Superior temporal gyrus (tissue), 1 donor: ENCODE measurements at regions not wholly inside any gene's neighbourhood (a gene's known extent, or its start where the extent isn't known, plus 50 kb on each side); places are given as distances from the start of the nearest gene placed in this dataset.

Source experiments
- DNase-seq: peaks from one replicate; pipeline ENCODE4 v3.0.0-alpha.2; 2016; ENCODE audit errors: extremely low spot score

DNA sequence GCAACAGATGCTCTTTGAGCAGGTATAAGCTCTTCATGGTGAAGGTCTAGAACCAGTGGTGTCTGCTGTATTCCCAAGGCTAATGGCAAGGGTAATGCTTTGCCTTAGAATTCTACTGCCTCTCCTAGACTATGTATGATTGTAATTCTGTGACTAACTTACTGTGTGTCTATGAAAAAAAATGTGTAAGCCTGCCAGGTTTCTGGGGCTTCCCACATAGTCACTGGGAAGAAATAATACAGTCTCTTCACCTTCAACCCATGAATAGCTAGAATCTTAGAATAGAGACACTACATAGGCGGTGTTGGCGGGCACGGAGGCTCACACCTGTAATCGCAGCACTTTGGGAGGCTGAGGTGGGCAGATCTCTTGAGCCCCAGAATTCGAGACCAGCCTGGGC lies 84.1 kb downstream of the C11orf91 start:
- no peak for DNase-seq

DNA sequence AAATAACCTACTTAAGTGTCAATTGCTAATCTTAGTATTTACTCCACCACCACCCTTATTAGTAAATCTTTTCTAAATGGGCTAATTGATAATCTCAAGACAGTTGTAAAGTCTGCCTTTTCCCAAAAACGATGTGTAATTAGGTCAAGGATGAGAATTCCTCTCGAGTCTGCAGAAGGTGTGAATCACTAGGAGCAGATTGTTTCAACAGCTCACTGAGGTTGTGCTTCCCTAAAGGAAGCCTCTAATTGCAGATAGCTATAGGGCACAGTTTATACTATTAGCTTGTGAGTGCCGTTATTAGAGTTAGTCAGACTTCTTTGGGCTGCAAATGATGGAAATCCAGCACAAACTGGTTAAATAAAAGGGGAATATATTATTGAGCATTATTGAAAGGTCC lies 84.9 kb downstream of the C11orf91 start:
- DNase-seq = no peak

DNA sequence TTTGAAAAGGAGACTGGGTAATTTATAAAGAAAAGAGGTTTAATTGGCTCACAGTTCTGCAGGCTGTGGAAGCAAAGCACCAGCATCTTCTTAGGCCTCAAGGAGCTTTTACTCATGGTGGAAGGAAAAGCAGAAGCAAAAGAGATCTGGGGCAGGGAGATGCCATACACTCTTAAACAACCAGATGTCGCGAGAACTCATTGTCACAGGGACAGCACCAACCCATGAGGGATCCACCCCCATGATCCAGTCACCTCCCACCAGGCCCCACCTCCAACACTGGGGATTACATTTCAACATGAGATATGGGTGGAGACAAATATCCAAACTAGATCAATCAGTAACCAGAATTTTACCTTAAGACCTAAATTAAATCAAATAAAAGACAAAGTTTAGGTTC lies 87.2 kb downstream of the C11orf91 start:
- DNase-seq = no peak

DNA sequence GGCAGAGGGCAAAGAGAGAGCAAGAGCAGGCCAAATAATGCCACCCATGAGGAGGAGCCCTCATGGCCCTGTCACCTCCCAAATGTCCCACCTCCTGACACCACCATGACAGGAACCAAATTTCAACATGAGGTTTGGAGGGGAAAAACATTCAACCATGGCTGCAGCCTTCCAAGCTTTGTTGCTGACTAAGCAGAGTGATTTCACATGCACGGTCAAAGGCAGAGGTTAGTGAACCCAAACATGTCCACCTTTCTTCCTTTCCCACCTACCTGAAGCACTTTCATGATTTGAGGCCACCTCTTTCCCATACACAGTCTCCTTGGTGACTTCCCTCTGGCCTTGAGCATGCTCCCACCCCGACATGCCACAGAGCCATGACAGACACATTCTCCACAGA lies 89.7 kb downstream of the C11orf91 start:
- DNase-seq = no peak

DNA sequence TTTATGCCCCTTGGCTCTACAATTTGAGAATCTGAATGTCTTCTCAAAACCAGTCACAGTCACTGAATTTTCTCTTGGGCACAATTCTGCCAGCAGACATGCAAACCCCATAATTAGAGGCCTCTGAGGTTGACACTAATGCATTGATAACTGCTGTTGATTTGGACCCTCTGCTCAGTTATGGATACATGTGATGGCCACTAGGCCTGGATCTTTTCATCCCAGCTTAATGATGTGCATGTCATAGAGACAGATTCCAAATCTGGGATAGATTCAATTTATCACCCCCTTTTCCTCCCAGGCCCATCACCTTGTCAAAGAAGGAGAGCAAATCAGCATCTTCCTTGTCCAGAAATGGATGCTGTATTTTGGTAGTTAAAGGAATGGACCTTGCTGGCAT lies 92.2 kb downstream of the C11orf91 start:
- DNase-seq = peak; percentile 22

GRCh38 chr11:33606762-33607161 lies 93.9 kb downstream of the C11orf91 start:
- DNase-seq = no peak

GRCh38 chr11:33605703-33606102 lies 94.9 kb downstream of the C11orf91 start:
- no peak for DNase-seq

DNA sequence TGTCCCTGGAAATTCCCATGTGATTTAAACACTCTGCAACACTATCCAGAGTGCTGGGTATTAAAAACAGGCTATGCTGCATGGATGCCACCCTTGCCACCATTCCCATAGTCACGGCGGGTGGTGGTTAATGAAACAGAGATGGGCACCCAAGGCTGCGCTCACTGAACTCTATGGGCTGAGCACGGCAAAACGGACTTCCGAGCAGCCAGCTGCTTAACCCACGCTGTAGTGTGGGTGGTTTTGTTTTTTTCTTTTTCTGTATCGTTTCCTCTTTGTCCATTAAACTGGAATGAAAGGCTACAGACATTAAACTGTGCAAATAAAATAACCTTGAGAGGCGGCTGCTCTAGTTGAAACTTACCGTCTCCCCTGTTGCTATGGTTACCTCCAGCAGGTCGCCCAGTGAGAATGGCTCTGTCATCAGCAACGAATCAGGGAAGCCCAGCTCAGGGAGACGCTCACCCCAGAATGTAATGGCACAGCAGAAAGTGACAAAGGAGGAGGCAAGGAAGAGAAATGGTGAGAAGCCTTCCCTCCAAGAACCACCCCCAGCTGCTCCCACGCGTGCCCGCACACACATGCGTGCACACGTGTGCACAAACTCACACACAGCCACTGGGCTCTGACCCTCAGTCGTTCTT lies 102.1 kb downstream of the C11orf91 start:
- DNase-seq = peak; percentile 73

DNA sequence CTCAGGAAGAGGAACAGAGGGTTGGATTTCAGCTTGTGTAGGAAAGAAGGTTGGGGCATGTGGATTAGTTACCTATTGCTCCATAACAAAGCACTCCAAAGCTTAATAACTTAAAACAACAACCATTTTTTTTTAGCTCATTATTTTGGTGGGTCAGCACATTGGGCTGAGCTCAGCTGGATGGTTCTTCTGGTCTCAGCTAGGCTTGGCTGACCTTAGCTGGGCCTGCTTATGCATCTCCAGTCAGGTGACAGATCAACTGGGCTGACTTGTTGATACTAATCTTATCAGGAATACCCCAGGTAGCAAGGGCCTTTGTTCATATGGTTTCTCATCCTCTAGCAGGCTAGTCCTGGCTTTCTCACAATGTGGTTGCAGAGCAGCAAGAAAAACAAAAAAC lies 106.4 kb downstream of the C11orf91 start:
- DNase-seq = no peak

DNA sequence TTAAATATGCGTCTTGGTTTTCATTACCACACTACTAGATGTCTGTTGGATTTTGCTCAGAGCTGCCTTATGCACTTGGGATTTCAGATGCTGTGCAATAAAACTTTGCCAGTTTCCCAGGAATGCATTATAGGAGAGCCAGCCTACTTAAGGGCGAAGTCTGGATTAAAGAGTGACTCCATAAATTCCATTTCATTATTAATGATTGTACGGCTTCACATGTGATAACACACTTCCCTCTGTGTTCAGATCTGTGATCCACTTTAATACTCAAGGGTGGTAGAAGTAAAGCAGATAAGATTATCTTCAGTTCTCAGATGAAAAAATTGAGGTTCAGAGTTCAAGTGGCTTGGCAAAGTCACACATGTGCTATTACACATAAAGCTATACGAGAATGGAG lies 110.2 kb downstream of the C11orf91 start:
- DNase-seq = no peak

DNA sequence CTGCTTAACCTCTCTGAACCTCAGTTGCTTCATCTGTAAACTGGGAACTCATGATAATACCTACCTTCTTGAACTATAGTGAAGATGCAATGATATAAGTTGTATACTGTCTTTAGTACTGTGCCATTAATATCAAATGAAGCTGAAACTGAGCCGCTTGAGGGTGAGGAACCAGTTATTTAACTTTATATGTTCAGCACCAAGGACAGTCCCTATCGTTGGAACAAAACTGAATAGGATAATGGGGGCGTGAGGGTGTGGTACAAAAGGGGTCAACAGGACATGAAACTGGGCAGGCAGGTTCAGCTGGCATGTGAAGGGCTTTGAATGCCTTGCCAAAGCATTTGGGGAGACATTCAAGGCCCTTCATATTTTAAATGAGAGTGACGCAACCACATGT lies 112.6 kb downstream of the C11orf91 start:
- DNase-seq = no peak

DNA sequence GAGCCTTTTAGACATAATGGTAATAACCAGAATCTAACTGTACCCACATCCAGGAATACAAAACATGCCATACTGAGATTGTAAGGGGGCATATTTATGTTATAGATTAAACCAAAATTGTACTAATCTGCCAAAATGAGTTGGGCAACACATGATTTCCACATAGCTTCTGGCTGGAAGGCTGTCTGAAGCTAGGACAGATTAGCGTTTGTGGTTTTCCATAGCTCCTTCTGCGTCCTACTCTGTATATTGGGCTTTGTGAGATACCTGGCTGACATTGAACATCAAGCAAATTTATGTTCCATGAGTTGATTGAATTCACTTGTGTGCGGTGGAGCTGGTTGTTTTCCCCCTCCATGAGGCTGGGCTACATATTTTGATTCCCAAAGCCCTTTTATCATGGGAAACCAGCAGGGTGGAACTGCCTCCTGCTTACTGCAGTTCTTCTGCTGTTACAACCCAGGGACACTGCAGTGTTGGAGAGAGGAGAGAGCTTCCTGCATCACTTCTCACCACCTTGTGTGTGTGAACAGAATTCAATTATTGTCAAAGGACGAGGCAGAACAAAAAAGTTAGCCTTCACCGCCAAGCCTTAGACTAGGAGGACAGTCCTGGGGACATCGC lies 114.9 kb downstream of the C11orf91 start:
- no peak for DNase-seq

GRCh38 chr11:33582636-33583325 lies 117.8 kb downstream of the C11orf91 start:
- peak; percentile 19 for DNase-seq

- DNase-seq = no peak
Observed at GRCh38 chr11:33579101-33579500, 121.5 kb downstream of the C11orf91 start.

DNA sequence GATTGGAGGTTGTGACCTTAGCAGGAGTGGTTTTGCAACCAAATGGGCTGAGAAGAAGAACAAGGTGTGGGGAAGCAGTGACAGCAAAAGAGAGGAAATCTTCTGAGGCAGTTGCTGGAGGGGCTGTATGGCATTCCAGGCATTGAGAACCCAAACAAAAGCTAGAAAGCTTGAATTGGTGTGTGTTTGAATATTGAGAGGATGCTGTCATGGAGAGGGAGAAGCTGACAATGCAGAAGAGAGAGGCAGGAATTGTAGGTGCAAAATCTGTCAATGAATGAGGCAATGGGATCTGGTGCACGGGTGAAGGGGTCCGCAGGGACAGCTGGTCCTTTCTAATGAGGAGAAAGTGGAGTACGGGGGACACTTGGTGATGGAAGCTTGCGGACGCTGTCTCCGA lies 123.4 kb downstream of the C11orf91 start:
- DNase-seq = no peak

DNA sequence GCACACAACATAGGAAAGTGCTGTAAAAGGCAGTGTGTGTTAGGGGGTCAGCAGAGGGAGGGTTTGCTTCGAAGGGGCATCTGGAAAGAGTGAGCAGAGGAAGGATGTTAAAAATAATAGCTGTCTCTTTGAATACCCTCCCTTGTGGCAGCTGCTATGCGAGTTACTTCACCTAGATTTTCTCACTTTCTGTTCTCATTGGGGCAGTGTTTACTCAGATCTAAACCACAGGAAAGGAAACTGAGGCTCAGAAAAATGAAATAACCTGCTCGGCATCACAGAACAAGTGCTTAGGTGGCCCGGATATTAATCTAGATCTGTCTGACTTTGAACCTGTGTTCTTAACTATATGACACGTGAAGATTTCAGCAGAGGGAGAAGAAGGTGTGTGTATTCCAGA lies 125.3 kb downstream of the C11orf91 start:
- no peak for DNase-seq

DNA sequence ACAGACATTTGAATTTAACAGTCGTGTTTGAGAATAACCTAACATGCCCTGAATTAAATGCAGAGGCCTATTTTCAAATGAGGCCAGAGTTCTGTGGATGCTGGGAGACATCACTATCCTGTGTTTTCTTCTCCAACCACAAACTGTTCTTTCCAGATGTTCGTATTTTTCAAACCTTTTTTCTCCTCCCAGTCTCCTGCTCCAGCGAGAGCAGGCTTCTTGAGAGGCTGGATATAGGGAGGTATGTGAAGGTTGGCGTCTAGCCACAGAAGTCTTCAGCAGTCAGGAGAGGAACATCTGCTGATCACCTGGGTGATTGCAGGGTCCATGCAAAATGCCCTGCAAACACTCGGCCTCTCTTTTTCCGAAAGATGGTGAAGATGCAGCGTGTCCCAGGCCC lies 126.3 kb downstream of the C11orf91 start:
- no peak for DNase-seq

DNA sequence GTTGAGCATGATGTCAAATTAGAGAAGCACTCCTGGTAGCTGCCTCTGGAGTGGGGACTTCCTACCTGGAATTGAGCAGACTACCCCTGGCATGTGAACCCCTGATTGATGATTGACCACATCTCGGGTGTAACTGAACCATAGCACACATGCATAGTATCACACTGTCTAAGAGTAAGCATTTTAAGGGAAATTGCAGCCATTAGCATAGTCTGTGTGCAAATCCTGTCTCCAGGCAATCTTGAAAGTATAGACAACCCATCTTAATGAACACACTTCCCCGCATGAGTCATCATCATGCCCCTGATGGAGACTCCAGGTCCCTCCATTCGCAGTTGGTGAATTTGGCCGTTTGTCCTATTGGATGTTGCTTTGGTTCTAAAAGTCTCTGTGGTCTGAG lies 131.3 kb downstream of the C11orf91 start:
- no peak for DNase-seq

DNA sequence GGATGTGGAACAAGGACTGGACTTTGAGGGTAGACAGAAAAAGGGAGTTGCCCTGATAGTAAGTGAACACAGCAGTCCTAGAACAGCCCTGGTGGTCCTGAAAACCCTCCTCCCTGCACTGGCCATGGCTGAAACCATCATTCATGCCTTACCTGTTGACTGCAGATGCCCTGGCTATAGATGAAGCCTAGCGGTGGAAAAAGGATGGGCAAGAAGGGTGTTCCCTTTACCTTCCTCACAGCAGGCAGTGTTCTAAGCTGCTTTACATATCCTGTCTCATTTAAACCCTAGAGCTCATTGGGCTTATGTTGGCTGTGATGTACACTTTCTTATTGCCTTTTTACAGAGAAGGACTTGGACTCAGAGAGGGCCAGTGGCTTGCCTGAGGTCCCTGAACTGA lies 133.6 kb downstream of the C11orf91 start:
- no peak for DNase-seq

- DNase-seq = peak; percentile 84
Observed at GRCh38 chr11:33564856-33565453, 135.7 kb downstream of the C11orf91 start.

DNA sequence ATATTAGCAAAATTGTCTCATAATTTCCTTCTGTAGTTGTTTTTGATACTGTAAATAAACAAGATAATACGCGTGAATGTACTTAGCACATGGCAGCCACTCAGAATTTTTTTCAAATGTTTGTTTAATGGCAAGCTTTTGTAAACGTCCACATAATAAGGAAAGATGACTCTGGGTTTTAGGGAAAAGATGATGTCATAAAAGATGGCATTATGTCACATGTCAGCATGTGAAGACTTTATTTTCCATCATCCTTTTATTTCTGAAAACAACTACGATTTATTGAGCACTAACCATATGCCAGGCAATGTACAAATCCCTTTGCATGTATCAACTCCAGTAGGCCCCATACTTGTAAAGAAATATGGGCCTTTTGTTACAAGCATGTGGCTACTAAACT lies 139.9 kb downstream of the C11orf91 start:
- DNase-seq = no peak

DNA sequence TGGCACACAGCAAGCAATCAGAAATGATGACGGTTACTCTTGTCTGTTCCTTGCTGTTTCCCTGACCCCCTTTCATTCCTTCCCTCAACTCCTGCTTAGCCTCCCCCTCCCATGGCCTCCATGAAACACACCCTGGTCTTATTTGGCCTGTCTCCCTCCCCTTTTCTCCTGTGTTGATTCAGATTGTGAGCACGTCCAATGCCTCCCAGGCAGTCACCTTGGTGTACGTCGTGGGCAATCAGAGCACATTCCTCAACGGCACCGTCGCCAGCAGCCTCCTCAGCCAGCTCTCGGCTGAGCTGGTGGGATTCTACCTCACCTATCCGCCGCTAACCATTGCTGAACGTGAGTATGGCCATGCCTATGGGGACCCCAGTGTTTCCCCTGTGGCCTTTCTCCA lies 141.1 kb downstream of the C11orf91 start:
- no peak for DNase-seq

- no peak for DNase-seq
Observed at GRCh38 chr11:33558097-33558496, 142.5 kb downstream of the C11orf91 start.
